Loucy (cell line): ENCODE measurements at regions not wholly inside any gene's neighbourhood (a gene's known extent, or its start where the extent isn't known, plus 50 kb on each side); places are given as distances from the start of the nearest gene placed in this dataset.
"Not testable (repeated sequence)": the region's sequence is repeated elsewhere in the genome, so short reads cannot be mapped to it uniquely, and the experiment has no call there.

ENCODE experiments used
- H2AFZ ChIP-seq: fragments of 200-600 bp; sonication (generic); 2 replicates; pipeline ENCODE4 v1.6.0; 2016; ENCODE audit warnings: antibody characterized with exemption, mild to moderate bottlenecking, low read length, moderate library complexity
- H3F3A ChIP-seq: fragments of 200-600 bp; 2 replicates; pipeline ENCODE4 v1.6.0; 2016; ENCODE audit warnings: antibody characterized with exemption, low read depth, mild to moderate bottlenecking
- H3K27me3 ChIP-seq: fragments of 200-600 bp; sonication (generic); 2 replicates; pipeline ENCODE4 v1.6.1; 2014; ENCODE audit warnings: low read length, mild to moderate bottlenecking; ENCODE audit not compliant: insufficient read depth, poor library complexity, severe bottlenecking
- H3K36me3 ChIP-seq: fragments of 200-600 bp; sonication (generic); 2 replicates; pipeline ENCODE4 v1.6.1; 2016; ENCODE audit warnings: low read length; ENCODE audit not compliant: insufficient read depth
- H3K4me1 ChIP-seq: fragments of 200-600 bp; sonication (generic); 2 replicates; pipeline ENCODE4 v1.5.1; 2014; ENCODE audit warnings: low read length, mild to moderate bottlenecking; ENCODE audit not compliant: insufficient read depth, poor library complexity, severe bottlenecking
- H3K4me2 ChIP-seq: fragments of 200-600 bp; sonication (generic); 2 replicates; pipeline ENCODE4 v1.6.0; 2014; ENCODE audit warnings: antibody characterized with exemption, low read length, low read depth, mild to moderate bottlenecking; ENCODE audit not compliant: poor library complexity, severe bottlenecking
- H3K4me3 ChIP-seq: fragments of 200-600 bp; sonication (generic); 2 replicates; pipeline ENCODE4 v1.5.1; 2014; ENCODE audit warnings: low read length, mild to moderate bottlenecking, mixed read lengths; ENCODE audit not compliant: poor library complexity, severe bottlenecking
- H3K79me2 ChIP-seq: fragments of 200-600 bp; sonication (generic); 2 replicates; pipeline ENCODE4 v1.6.1; 2014; ENCODE audit warnings: low read length; ENCODE audit not compliant: insufficient read depth
- H3K9ac ChIP-seq: fragments of 200-600 bp; sonication (generic); 2 replicates; pipeline ENCODE4 v1.6.0; 2014; ENCODE audit warnings: mild to moderate bottlenecking, low read depth, low read length, moderate library complexity; ENCODE audit not compliant: poor library complexity, severe bottlenecking
- H3K9me2 ChIP-seq: fragments of 200-600 bp; sonication (generic); replicated peaks from 2 replicates; pipeline ENCODE4 v1.6.1; 2016; ENCODE audit warnings: low read depth, low read length, mixed read lengths
- H3K9me3 ChIP-seq: fragments of 200-600 bp; sonication (generic); 2 replicates; pipeline ENCODE4 v1.6.1; 2014; ENCODE audit warnings: mild to moderate bottlenecking, antibody characterized with exemption, low read length, low read depth; ENCODE audit not compliant: insufficient read depth
- H4K20me1 ChIP-seq: fragments of 200-600 bp; sonication (generic); 2 replicates; pipeline ENCODE4 v1.6.0; 2014; ENCODE audit warnings: antibody characterized with exemption, low read length, mild to moderate bottlenecking; ENCODE audit not compliant: insufficient read depth, poor library complexity, severe bottlenecking
- CTCF ChIP-seq: fragments of 200-600 bp; sonication (generic); conservative IDR thresholded peaks from 2 replicates; pipeline ENCODE4 v1.5.1; 2014; ENCODE audit warnings: mild to moderate bottlenecking, antibody characterized with exemption, low read length
- EZH2phosphoT487 ChIP-seq: fragments of 200-600 bp; IDR thresholded peaks from 2 replicates; pipeline ENCODE4 v1.6.1; 2018; ENCODE audit warnings: antibody characterized with exemption, mild to moderate bottlenecking, moderate library complexity, borderline replicate concordance

- Histone ChIP-seq H3K4me3 (no peak overlapping the region), H2AFZ (no peak overlapping the region), H3F3A (no peaks in the 10 kb centered on the region), H4K20me1 (no peaks in the 10 kb centered on the region), H3K27me3 (no peaks in the 10 kb centered on the region), H3K9me2 (no peaks in the 10 kb centered on the region), H3K9ac (no peak overlapping the region), H3K9me3 (no peaks in the 10 kb centered on the region), H3K79me2 (no peaks in the 10 kb centered on the region), H3K4me2 (no peak overlapping the region), H3K4me1 (peaks cover 4% of the 10 kb centered on the region), H3K36me3 (no peaks in the 10 kb centered on the region)
- TF ChIP-seq CTCF (no peak), EZH2phosphoT487 (no peak)
These were observed 56.4 kb upstream of the NXT1 start for GRCh38 chr20:23294166-23294565.

- no peak overlapping the region for H3K4me3 ChIP-seq
- no peak overlapping the region for H3K9ac ChIP-seq
- H4K20me1 ChIP-seq = no peaks in the 10 kb centered on the region
- H3K79me2 ChIP-seq = no peaks in the 10 kb centered on the region
- H3K9me3 ChIP-seq = no peaks in the 10 kb centered on the region
- no peaks in the 10 kb centered on the region for H3K4me1 ChIP-seq
- no peaks in the 10 kb centered on the region for H3K9me2 ChIP-seq
- no peaks in the 10 kb centered on the region for H3K36me3 ChIP-seq
- no peaks in the 10 kb centered on the region for H3K27me3 ChIP-seq
- no peak for TF ChIP-seq EZH2phosphoT487
- TF ChIP-seq CTCF = no peak
- H3F3A ChIP-seq = no peaks in the 10 kb centered on the region
- H2AFZ ChIP-seq = no peak overlapping the region
- H3K4me2 ChIP-seq = no peak overlapping the region
These were observed 56.9 kb upstream of the NXT1 start for GRCh38 chr20:23293689-23294088.

GRCh38 chr20:23292311-23292710 is 58.3 kb upstream of the NXT1 start:
- H3K9me2 ChIP-seq, H3K4me2 ChIP-seq, H2AFZ ChIP-seq, H3K9me3 ChIP-seq, H4K20me1 ChIP-seq, H3F3A ChIP-seq, H3K36me3 ChIP-seq, H3K79me2 ChIP-seq, H3K27me3 ChIP-seq, H3K9ac ChIP-seq, H3K4me3 ChIP-seq, H3K4me1 ChIP-seq: not testable (repeated sequence)

GRCh38 chr20:23291575-23292240 is 58.9 kb upstream of the NXT1 start:
- H3K27me3 ChIP-seq = no peaks in the 10 kb centered on the region
- TF ChIP-seq EZH2phosphoT487 = no peak
- no peak for TF ChIP-seq CTCF
- H3K9me2 ChIP-seq = no peaks in the 10 kb centered on the region
- no peaks in the 10 kb centered on the region for H3K36me3 ChIP-seq
- no peaks in the 10 kb centered on the region for H4K20me1 ChIP-seq
- H2AFZ ChIP-seq = no peak overlapping the region
- no peaks in the 10 kb centered on the region for H3F3A ChIP-seq
- no peaks in the 10 kb centered on the region for H3K4me1 ChIP-seq
- no peaks in the 10 kb centered on the region for H3K79me2 ChIP-seq
- H3K4me2 ChIP-seq = no peak overlapping the region
- no peak overlapping the region for H3K4me3 ChIP-seq
- H3K9me3 ChIP-seq = no peaks in the 10 kb centered on the region
- H3K9ac ChIP-seq = no peak overlapping the region
